ENCODE measurements at regions not wholly inside any gene's neighbourhood (a gene's known extent, or its start where the extent isn't known, plus 50 kb on each side); places are given as distances from the start of the nearest gene placed in this dataset.

GRCh38 chr6:23424584-23424983 lies 701.4 kb upstream of the NRSN1 start:
- Histone ChIP-seq H3K36me3 (no peaks in the 10 kb centered on the region), H3K9me3 (no peaks in the 10 kb centered on the region), H3K27me3 (no peaks in the 10 kb centered on the region), H3K27ac (no peak overlapping the region), H3K4me1 (no peaks in the 10 kb centered on the region), H3K4me3 (no peak overlapping the region)
- no peak for DNase-seq
- TF ChIP-seq CTCF (IDR thresholded peaks at IDR 0.05) = no peak
- no peak for ATAC-seq
- intact Hi-C loops (cut with DNase I) = no loop called here

GRCh38 chr6:23435126-23435525 lies 690.9 kb upstream of the NRSN1 start:
- intact Hi-C loops (cut with DNase I) = no loop called here
- Histone ChIP-seq H3K4me3 (no peak overlapping the region), H3K27ac (no peak overlapping the region), H3K9me3 (no peaks in the 10 kb centered on the region), H3K36me3 (no peaks in the 10 kb centered on the region), H3K27me3 (no peaks in the 10 kb centered on the region), H3K4me1 (no peaks in the 10 kb centered on the region)
- no peak for TF ChIP-seq CTCF (IDR thresholded peaks at IDR 0.05)
- DNase-seq (no peak), ATAC-seq (no peak)

- Histone ChIP-seq H3K27ac (no peak overlapping the region), H3K4me1 (no peaks in the 10 kb centered on the region), H3K9me3 (no peaks in the 10 kb centered on the region), H3K4me3 (no peak overlapping the region), H3K27me3 (no peaks in the 10 kb centered on the region), H3K36me3 (no peaks in the 10 kb centered on the region)
- ATAC-seq (no peak), DNase-seq (no peak)
- TF ChIP-seq CTCF (IDR thresholded peaks at IDR 0.05) = no peak
- intact Hi-C loops (cut with DNase I) = no loop called here
Measured at GRCh38 chr6:23435798-23436197, 690.2 kb upstream of the NRSN1 start.

- H3K27ac ChIP-seq = no peak overlapping the region
Measured at GRCh38 chr6:23441808-23442461, 684.1 kb upstream of the NRSN1 start.

GRCh38 chr6:23445157-23445710 lies 680.8 kb upstream of the NRSN1 start:
- no peak overlapping the region for H3K27ac ChIP-seq
- TF ChIP-seq CTCF (IDR thresholded peaks at IDR 0.05) = no peak
- no peak for ATAC-seq
- intact Hi-C loops (cut with DNase I) = no loop called here
- DNase-seq = no peak
- H3K9me3 ChIP-seq = no peaks in the 10 kb centered on the region
- no peak overlapping the region for H3K4me3 ChIP-seq
- no peaks in the 10 kb centered on the region for H3K27me3 ChIP-seq
- peaks cover 4% of the 10 kb centered on the region for H3K4me1 ChIP-seq
- no peaks in the 10 kb centered on the region for H3K36me3 ChIP-seq

More at GRCh38 chr6:23441808-23442461, 684.1 kb upstream of the NRSN1 start:
- H3K4me1 ChIP-seq = peaks cover 4% of the 10 kb centered on the region
- no peak for DNase-seq
- no peak overlapping the region for H3K4me3 ChIP-seq
- intact Hi-C loops (cut with DNase I) = no loop called here
- H3K36me3 ChIP-seq = no peaks in the 10 kb centered on the region
- ATAC-seq = no peak
- no peak for TF ChIP-seq CTCF (IDR thresholded peaks at IDR 0.05)
- no peaks in the 10 kb centered on the region for H3K27me3 ChIP-seq
- no peaks in the 10 kb centered on the region for H3K9me3 ChIP-seq
